ENCODE measurements at regions not wholly inside any gene's neighbourhood (a gene's known extent, or its start where the extent isn't known, plus 50 kb on each side); places are given as distances from the start of the nearest gene placed in this dataset.

DNA sequence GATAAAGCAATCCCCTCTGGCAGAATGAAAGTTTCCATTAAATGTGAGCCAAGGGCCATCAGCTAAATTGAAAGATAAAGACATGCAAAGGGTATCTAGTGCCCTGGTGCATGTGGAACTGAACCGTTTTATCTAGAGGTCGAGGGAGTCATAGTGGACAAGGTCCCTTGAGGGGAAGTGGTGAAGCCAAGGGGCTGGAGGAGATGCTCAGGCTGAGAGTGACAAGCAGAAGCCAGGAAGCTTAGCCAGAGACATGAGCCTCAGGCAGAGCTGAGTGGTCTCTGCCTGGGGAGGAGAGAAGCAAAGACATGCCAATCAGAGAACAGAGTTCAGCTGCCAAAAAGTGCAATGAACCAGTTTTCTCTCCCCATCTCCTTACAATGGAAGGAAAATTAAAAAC, 68.1 kb upstream of the SLC10A2 start:
- no peak for TF ChIP-seq POLR2AphosphoS5 (IDR thresholded peaks at IDR 0.05; ENCODE audit: borderline replicate concordance, low read depth, low read length)
- no peak for TF ChIP-seq FOXP2 (optimal IDR thresholded peaks at IDR 0.05; ENCODE audit: control extremely low read depth, extremely low read length, insufficient read depth)

All from SK-N-MC (cell line).